Activated CD8-positive, alpha-beta T cell treated with anti-CD3 and anti-CD28 coated beads for 36 hours (primary cell): ENCODE measurements at regions not wholly inside any gene's neighbourhood (a gene's known extent, or its start where the extent isn't known, plus 50 kb on each side); places are given as distances from the start of the nearest gene placed in this dataset.
A peak's percentile ranks its signal among the peaks of the same experiment; 100 is the strongest.

Experiments
- ATAC-seq: fragments of 200-7000 bp; cut with Tn5 transposase; one replicate; pipeline ENCODE4 v1.10.0; 2021; ENCODE audit warnings: mild to moderate bottlenecking, moderate library complexity
- CTCF ChIA-PET: fragments of 350-600 bp; sonication (Branson Sonifier 250); formaldehyde crosslinking; loops from one replicate; lab custom pipeline; 2021; ENCODE audit warnings: antibody characterized with exemption; lab: Charles Lee
- POLR2A ChIA-PET: fragments of 350-600 bp; sonication (Branson Sonifier 250); formaldehyde crosslinking; loops from one replicate; lab custom pipeline; 2021; ENCODE audit warnings: antibody characterized with exemption; lab: Charles Lee
- DNase-seq: peaks from one replicate; pipeline ENCODE4 v3.0.0-alpha.2; 2020
- H3K27ac Mint-ChIP-seq: one replicate; pipeline ENCODE4 v1.8.0; 2021; ENCODE audit warnings: mild to moderate bottlenecking, mixed read lengths
- H3K27me3 Mint-ChIP-seq: one replicate; pipeline ENCODE4 v1.8.0; 2021; ENCODE audit warnings: mixed read lengths
- H3K36me3 Mint-ChIP-seq: one replicate; pipeline ENCODE4 v1.8.0; 2021; ENCODE audit warnings: low read depth, mixed read lengths
- H3K4me1 Mint-ChIP-seq: one replicate; pipeline ENCODE4 v1.8.0; 2021; ENCODE audit warnings: low read depth, mixed read lengths
- H3K4me3 Mint-ChIP-seq: one replicate; pipeline ENCODE4 v1.8.0; 2021; ENCODE audit warnings: mild to moderate bottlenecking, moderate library complexity, mixed read lengths
- H3K9me3 Mint-ChIP-seq: one replicate; pipeline ENCODE4 v1.8.0; 2021; ENCODE audit warnings: mixed read lengths
- CTCF ChIP-seq: fragments of 200-600 bp; IDR thresholded peaks from one replicate; pipeline ENCODE4 v1.8.0; 2022; ENCODE audit warnings: antibody characterized with exemption, mild to moderate bottlenecking
- intact Hi-C: fragments of 100-400 bp; cut with micrococcal nuclease; formaldehyde crosslinking; loops from one replicate; pipeline ENCODE4 v1.10.0; 2022

- no peaks in the 10 kb centered on the region for H3K9me3 Mint-ChIP-seq
- no peaks in the 10 kb centered on the region for H3K27me3 Mint-ChIP-seq
- no peaks in the 10 kb centered on the region for H3K36me3 Mint-ChIP-seq
- ATAC-seq, result no peak
- intact Hi-C loops, result loop anchor here (5.0 kb wide), 2 partner anchors 58 to 338 kb away; partner anchors contain the start of gene BCOR
- H3K4me1 Mint-ChIP-seq, result peaks cover 14% of the 10 kb centered on the region
- no peak for TF ChIP-seq CTCF
- no peak for DNase-seq
- peak overlapping the region; percentile 76 for H3K4me3 Mint-ChIP-seq
- no peak overlapping the region for H3K27ac Mint-ChIP-seq
- ChIA-PET CTCF (no interaction called here), POLR2A (interaction anchor here (2.2 kb wide), 1 partner anchor 50 kb away, joined by 10 read pairs; no protein-coding TSS in a partner anchor)
These were observed 57.3 kb upstream of the BCOR start for GRCh38 chrX:40154853-40155588.

- ChIA-PET CTCF (interaction anchor here (1.3 kb wide), 1 partner anchor 46 kb away, joined by 4 read pairs; no protein-coding TSS in a partner anchor), POLR2A (interaction anchor here (0.9 to 2.2 kb wide), 6 partner anchors 11 to 55 kb away, joined by 3 to 11 read pairs (median 6); no protein-coding TSS in a partner anchor)
- DNase-seq (no peak), ATAC-seq (no peak)
- H3K9me3 Mint-ChIP-seq, result no peaks in the 10 kb centered on the region
- H3K4me3 Mint-ChIP-seq, result peak overlapping the region; percentile 76
- peaks cover 14% of the 10 kb centered on the region for H3K4me1 Mint-ChIP-seq
- H3K36me3 Mint-ChIP-seq, result no peaks in the 10 kb centered on the region
- peak overlapping the region; percentile 30 for H3K27ac Mint-ChIP-seq
- H3K27me3 Mint-ChIP-seq, result no peaks in the 10 kb centered on the region
- TF ChIP-seq CTCF, result no peak
- intact Hi-C loops, result loop anchor here (5.0 kb wide), 2 partner anchors 57 to 337 kb away; partner anchors contain the start of gene BCOR
These were observed 56.6 kb upstream of the BCOR start for GRCh38 chrX:40154250-40154852.

- H3K36me3 Mint-ChIP-seq, result no peaks in the 10 kb centered on the region
- H3K4me1 Mint-ChIP-seq, result peaks cover 17% of the 10 kb centered on the region
- no peaks in the 10 kb centered on the region for H3K9me3 Mint-ChIP-seq
- ChIA-PET CTCF (interaction anchor here (0.6 to 2.0 kb wide), 4 partner anchors 15 to 92 kb away, joined by 3 to 6 read pairs (median 4); partner anchors contain the start of gene BCOR), POLR2A (interaction anchor here (0.9 to 2.2 kb wide), 16 partner anchors 10 to 382 kb away, joined by 3 to 11 read pairs (median 4); partner anchors contain the start of gene BCOR)
- no peak for TF ChIP-seq CTCF
- H3K27me3 Mint-ChIP-seq, result no peaks in the 10 kb centered on the region
- ATAC-seq (peak; percentile 80), DNase-seq (peak; percentile 89)
- H3K4me3 Mint-ChIP-seq, result peak overlapping the region; percentile 76
- intact Hi-C loops, result loop anchor here (5.0 kb wide), 2 partner anchors 56 to 336 kb away; partner anchors contain the start of gene BCOR
- peak overlapping the region; percentile 81 for H3K27ac Mint-ChIP-seq
These were observed 55.8 kb upstream of the BCOR start for GRCh38 chrX:40153345-40154249.

GRCh38 chrX:40152741-40153344 is 55.1 kb upstream of the BCOR start:
- peak overlapping the region; percentile 81 for H3K27ac Mint-ChIP-seq

More at GRCh38 chrX:40152741-40153344, 55.1 kb upstream of the BCOR start:
- intact Hi-C loops, result loop anchor here (5.0 kb wide), 2 partner anchors 56 to 336 kb away; partner anchors contain the start of gene BCOR
- no peak for TF ChIP-seq CTCF
- no peaks in the 10 kb centered on the region for H3K36me3 Mint-ChIP-seq
- ChIA-PET CTCF (interaction anchor here (0.6 to 2.0 kb wide), 4 partner anchors 16 to 91 kb away, joined by 3 to 6 read pairs (median 4); partner anchors contain the start of gene BCOR), POLR2A (interaction anchor here (0.9 to 2.2 kb wide), 14 partner anchors 11 to 381 kb away, joined by 3 to 11 read pairs (median 4); partner anchors contain the start of gene BCOR)
- ATAC-seq (peak; percentile 8), DNase-seq (no peak)
- peaks cover 21% of the 10 kb centered on the region for H3K4me1 Mint-ChIP-seq
- no peaks in the 10 kb centered on the region for H3K9me3 Mint-ChIP-seq
- H3K27me3 Mint-ChIP-seq, result no peaks in the 10 kb centered on the region
- H3K4me3 Mint-ChIP-seq, result peak overlapping the region; percentile 76
